ENCODE measurements at regions not wholly inside any gene's neighbourhood (a gene's known extent, or its start where the extent isn't known, plus 50 kb on each side); places are given as distances from the start of the nearest gene placed in this dataset.

DNA sequence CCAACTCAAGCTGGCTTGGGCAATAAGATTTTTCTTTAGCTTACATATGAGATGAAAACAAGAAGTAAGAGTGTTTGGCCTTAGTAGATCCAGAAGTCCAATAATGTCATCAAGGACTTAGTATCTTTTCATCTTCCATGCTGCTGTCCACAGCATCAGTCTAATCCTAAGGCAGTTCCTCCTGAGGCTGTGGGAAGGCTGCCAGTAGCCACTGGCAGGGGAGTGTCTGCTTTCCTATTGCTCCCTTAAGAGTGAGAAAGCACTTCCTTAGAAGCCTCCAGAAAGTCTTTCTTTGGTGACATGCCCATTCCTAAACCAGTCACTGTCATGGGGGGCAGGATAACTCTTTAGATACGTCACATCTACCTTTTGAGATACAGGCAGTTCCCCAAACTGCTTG, 317.7 kb downstream of the BMP4 start:
- DNase-seq (no peak), ATAC-seq (no peak)
- Histone ChIP-seq H3K4me3 (no peak overlapping the region), H3K36me3 (no peaks in the 10 kb centered on the region), H3K27me3 (no peaks in the 10 kb centered on the region), H3K27ac (no peak overlapping the region), H3K4me1 (no peaks in the 10 kb centered on the region), H3K9me3 (no peaks in the 10 kb centered on the region)
- intact Hi-C loops (cut with DNase I): no loop called here
- TF ChIP-seq, protein P1, sequence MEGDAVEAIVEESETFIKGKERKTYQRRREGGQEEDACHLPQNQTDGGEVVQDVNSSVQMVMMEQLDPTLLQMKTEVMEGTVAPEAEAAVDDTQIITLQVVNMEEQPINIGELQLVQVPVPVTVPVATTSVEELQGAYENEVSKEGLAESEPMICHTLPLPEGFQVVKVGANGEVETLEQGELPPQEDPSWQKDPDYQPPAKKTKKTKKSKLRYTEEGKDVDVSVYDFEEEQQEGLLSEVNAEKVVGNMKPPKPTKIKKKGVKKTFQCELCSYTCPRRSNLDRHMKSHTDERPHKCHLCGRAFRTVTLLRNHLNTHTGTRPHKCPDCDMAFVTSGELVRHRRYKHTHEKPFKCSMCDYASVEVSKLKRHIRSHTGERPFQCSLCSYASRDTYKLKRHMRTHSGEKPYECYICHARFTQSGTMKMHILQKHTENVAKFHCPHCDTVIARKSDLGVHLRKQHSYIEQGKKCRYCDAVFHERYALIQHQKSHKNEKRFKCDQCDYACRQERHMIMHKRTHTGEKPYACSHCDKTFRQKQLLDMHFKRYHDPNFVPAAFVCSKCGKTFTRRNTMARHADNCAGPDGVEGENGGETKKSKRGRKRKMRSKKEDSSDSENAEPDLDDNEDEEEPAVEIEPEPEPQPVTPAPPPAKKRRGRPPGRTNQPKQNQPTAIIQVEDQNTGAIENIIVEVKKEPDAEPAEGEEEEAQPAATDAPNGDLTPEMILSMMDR (IDR thresholded peaks at IDR 0.05): no peak

DNA sequence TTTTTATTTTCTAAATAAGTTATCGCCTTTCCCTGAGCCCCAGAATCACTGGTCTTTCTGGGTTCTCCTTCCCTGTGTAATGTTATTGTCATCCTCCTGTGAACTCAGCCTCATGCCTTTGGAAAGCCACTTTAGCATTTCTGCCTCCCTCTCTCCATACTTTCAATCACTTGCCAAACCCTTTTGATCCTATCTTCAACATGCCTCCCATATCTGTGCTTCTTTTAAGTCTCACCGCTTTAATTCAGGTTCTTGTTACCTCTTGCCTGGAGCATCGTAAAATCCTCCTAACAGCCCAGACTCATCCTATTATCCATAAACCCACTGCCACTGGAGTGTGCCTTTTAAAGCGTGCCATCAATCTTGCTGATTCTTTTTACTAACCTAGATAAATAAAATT, 321.8 kb downstream of the BMP4 start:
- no peak overlapping the region for H3K27ac ChIP-seq
- TF ChIP-seq, protein P1 (IDR thresholded peaks at IDR 0.05): no peak
- no peaks in the 10 kb centered on the region for H3K9me3 ChIP-seq
- intact Hi-C loops (cut with DNase I): no loop called here
- DNase-seq: no peak
- H3K36me3 ChIP-seq: no peaks in the 10 kb centered on the region
- H3K27me3 ChIP-seq: no peaks in the 10 kb centered on the region
- no peak for ATAC-seq
- no peak overlapping the region for H3K4me3 ChIP-seq
- no peaks in the 10 kb centered on the region for H3K4me1 ChIP-seq

DNA sequence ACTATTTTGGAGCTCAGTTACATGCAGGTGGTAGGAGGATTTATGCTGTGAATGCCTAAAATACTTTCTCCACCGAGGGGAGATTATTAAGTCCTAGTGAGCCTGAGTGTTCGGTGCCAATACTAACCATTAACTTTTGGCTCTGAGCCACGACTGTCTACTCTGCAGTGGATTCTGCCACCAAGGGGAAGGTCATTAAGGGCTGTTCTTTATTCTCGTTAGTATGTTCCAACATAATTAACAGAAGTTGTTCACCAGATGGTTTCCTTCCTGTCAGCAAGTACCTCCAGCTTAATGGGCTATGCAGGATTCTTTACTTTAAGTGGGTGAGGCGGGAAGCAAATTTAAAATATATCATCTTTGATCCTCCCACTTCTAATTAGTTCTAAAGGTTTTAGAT, 326.3 kb downstream of the BMP4 start:
- H3K27me3 ChIP-seq: no peaks in the 10 kb centered on the region
- no peak overlapping the region for H3K4me3 ChIP-seq
- H3K9me3 ChIP-seq: no peaks in the 10 kb centered on the region
- H3K36me3 ChIP-seq: no peaks in the 10 kb centered on the region
- no peak overlapping the region for H3K27ac ChIP-seq
- TF ChIP-seq, protein P1 (IDR thresholded peaks at IDR 0.05): no peak
- ATAC-seq (no peak), DNase-seq (no peak)
- H3K4me1 ChIP-seq: no peaks in the 10 kb centered on the region
- intact Hi-C loops (cut with DNase I): no loop called here

DNA sequence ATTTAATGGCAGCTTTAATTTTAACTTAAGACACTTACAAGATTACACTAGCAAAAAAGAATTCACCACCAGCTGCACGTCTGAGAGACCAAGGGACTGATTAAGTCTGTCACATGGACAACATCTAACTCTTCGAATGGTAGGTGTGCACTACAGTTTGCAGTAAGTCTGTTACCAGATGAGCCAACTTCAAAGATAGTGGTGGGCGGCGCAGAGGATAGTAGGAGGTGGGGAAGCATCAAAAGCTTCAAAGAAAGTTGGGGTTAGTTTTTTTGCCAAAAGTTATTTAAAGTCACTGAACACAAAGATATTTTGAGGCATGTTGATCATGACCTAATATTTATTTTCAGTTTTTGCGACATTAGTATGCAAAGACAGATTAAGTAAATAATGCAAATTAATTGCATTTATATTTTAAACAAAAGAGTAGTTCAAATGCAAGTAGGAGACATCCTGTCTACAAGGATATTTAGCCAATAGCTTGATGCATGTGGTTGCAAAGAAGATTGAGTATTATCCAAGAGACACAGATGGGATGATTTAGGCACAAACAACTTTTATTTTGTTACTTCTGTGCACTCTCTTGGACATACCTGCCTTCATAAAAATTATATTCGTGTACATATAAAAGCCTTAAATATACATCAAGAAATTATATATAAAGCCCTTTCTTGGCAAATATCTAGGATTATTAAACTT, 327.7 kb downstream of the BMP4 start:
- ATAC-seq (no peak), DNase-seq (peak in 1 of 4 donors; percentile 36)
- TF ChIP-seq, protein P1 (IDR thresholded peaks at IDR 0.05): no peak
- no peak overlapping the region for H3K4me3 ChIP-seq
- H3K36me3 ChIP-seq: no peaks in the 10 kb centered on the region
- no peaks in the 10 kb centered on the region for H3K27me3 ChIP-seq
- no peaks in the 10 kb centered on the region for H3K4me1 ChIP-seq
- H3K27ac ChIP-seq: no peak overlapping the region
- no peaks in the 10 kb centered on the region for H3K9me3 ChIP-seq
- intact Hi-C loops (cut with DNase I): no loop called here

DNA sequence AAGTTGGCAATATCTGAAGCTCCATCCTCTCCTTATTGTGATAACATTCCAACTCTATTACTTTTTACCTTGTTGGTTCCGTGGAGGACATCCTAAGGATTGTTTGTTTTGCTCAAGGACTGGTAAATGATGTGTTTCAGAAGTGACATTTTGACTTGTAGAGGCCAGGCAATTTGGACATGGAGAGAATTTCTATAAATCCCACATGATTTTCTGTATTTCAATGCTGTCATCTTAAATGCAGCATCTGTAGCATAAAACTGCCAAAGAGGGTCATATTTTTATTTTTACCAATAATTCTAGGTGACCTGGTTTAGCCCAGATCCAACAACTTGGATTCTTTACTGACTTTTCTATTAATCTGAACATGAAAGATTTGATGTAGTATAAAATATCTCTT, 328.4 kb downstream of the BMP4 start:
- no peak for ATAC-seq
- H3K36me3 ChIP-seq: no peaks in the 10 kb centered on the region

More for the DNA sequence above, 328.4 kb downstream of the BMP4 start:
- no peak for DNase-seq
- no peaks in the 10 kb centered on the region for H3K27me3 ChIP-seq
- intact Hi-C loops (cut with DNase I): no loop called here
- H3K27ac ChIP-seq: no peak overlapping the region
- H3K9me3 ChIP-seq: no peaks in the 10 kb centered on the region
- H3K4me1 ChIP-seq: no peaks in the 10 kb centered on the region
- TF ChIP-seq, protein P1 (IDR thresholded peaks at IDR 0.05): no peak
- no peak overlapping the region for H3K4me3 ChIP-seq

All from left lung (tissue), 4 donors.